Heart right ventricle (tissue), 16 donors: ENCODE measurements at regions not wholly inside any gene's neighbourhood (a gene's known extent, or its start where the extent isn't known, plus 50 kb on each side); places are given as distances from the start of the nearest gene placed in this dataset.

ENCODE experiments used
- ATAC-seq, 8 donors: fragments of 200-7000 bp; cut with Tn5 transposase; one replicate each; pipeline ENCODE4 v1.9.1; 2020; ENCODE audit warnings: mild to moderate bottlenecking in 8 of 8, moderate library complexity in 8 of 8, moderate number of reproducible peaks in 1 of 8
- DNase-seq, 2 donors: peaks; one replicate each; pipeline ENCODE4 v3.0.0-alpha.2; 2020
- H3K27ac ChIP-seq, 10 donors: fragments of 200-600 bp; sonication (generic) in 2 of 10; one replicate each; pipeline versions ENCODE4 v1.5.0 to v1.8.0; 2020 to 2022; ENCODE audit warnings: mild to moderate bottlenecking in 3 of 10
- H3K27me3 ChIP-seq, 7 donors: fragments of 200-600 bp; one replicate each; pipeline ENCODE4 v1.8.0; 2021 to 2022; ENCODE audit warnings: mild to moderate bottlenecking in 2 of 7
- H3K36me3 ChIP-seq, 9 donors: fragments of 200-600 bp; sonication (generic) in 1 of 9; one replicate each; pipeline versions ENCODE4 v1.5.0 to v1.8.0; 2020 to 2022; ENCODE audit warnings: mild to moderate bottlenecking in 2 of 9
- H3K4me1 ChIP-seq, 9 donors: fragments of 200-600 bp; sonication (generic) in 1 of 9; one replicate each; pipeline versions ENCODE4 v1.5.0 to v1.8.0; 2020 to 2022; ENCODE audit warnings: mild to moderate bottlenecking in 4 of 9
- H3K4me3 ChIP-seq, 10 donors: fragments of 200-600 bp; sonication (generic) in 2 of 10; one replicate each; pipeline versions ENCODE4 v1.5.0 to v1.8.0; 2020 to 2022; ENCODE audit warnings: mild to moderate bottlenecking in 7 of 10, moderate library complexity in 2 of 10
- H3K9me3 ChIP-seq, 11 donors: fragments of 200-600 bp in 10 of 11; sonication (generic) in 2 of 11; one replicate each; pipeline versions ENCODE4 v1.5.0 to v1.8.0; 2013 to 2022; ENCODE audit warnings: mild to moderate bottlenecking in 2 of 11, control low read depth in 1 of 11, moderate library complexity in 1 of 11
- CTCF ChIP-seq, 9 donors: fragments of 200-600 bp; sonication (generic) in 2 of 9; IDR thresholded peaks; one replicate each; pipeline versions ENCODE4 v1.5.0 to v1.8.0; 2021 to 2022; ENCODE audit warnings: antibody characterized with exemption in 9 of 9, mild to moderate bottlenecking in 5 of 9, moderate library complexity in 1 of 9
- WGBS, 2 donors: extraction: QIAGEN DNeasy Blood & Tissue Kit; methylation state at CpG; one replicate each; pipeline ENCODE4 v1.1.7; 2013; ENCODE audit warnings: inconsistent platforms in 1 of 2; 5-methylcytosine and 5-hydroxymethylcytosine counted together
- intact Hi-C, 10 donors: fragments of 100-400 bp; cut with DNase I; formaldehyde crosslinking; loops; one replicate each; pipeline versions ENCODE4 v1.11.1 to v1.14.2; 2022
- donor health status: Arrhythmogenic right ventricular cardiomyopathy.
- donor health status: ischemic (EF 13 %, LVEDD 7.1; RV severe dilation, severe dysfunction).
- donor health status: healthy with polysubstance abuse.
- donor health status: DM: no; HTN: yes; CAD: no.
- donor health status: DM: no; HTN: no; CAD: no.
- donor health status: ischemic (EF 25% LVEDD 6.9; RV normal size, moderate dysfunction).
- donor health status: ischemic (EF 25% LVEDD 5.7; RV mildly dilated, moderate dysfunction).
- donor health status: healthy.
- donor health status: DM: yes; HTN: yes; CAD: no.
- donor health status: Ischemic cardiomyopathy.
- donor health status: ischemic (EF 35%, LVEDD 5.7; RV mildly dilated, moderate dysfunction).
- donor health status: nonischemic (EF 11% LVEDD 7.7; RV severe dilation, severe dysfunction).
- donor health status: DM: yes; HTN: yes; CAD: no.
- donor health status: PGD.
- donor health status: ischemic (EF 29% LVEDD 5.4; RV normal size, mild dysfunction).
- donor health status: nonischemic (EF 23%, LVEDD 6.1; RV moderate dilation, normal function).

GRCh38 chr15:97691799-97692198 is 268.7 kb upstream of the ARRDC4 start:
- DNase-seq: no peak
- intact Hi-C loops: no loop called here
- Histone ChIP-seq H3K27me3 (no peaks in the 10 kb centered on the region), H3K9me3 (no peaks in the 10 kb centered on the region), H3K4me1 (peaks cover 0 to 10% (median 0%) of the 10 kb centered on the region in 9 donors), H3K27ac (peak overlapping the region in 7 of 10 donors; percentile 56 to 81 (median 72)), H3K4me3 (no peak overlapping the region), H3K36me3 (no peaks in the 10 kb centered on the region)
- WGBS, 2 donors: 54 to 64% methylated on average over 5 of the region's 5 CpGs
- no peak for TF ChIP-seq CTCF (IDR thresholded peaks at IDR 0.05)
- ATAC-seq: peak in 5 of 8 donors; percentile 10 to 42 (median 26)

GRCh38 chr15:97692301-97693015 is 268.0 kb upstream of the ARRDC4 start:
- H3K27ac ChIP-seq: peak overlapping the region in 8 of 10 donors; percentile 30 to 81 (median 72)
- intact Hi-C loops: no loop called here
- WGBS, 2 donors: 53 to 63% methylated on average over 17 of the region's 17 CpGs
- DNase-seq (peak; percentile 9 to 48), ATAC-seq (peak; percentile 85 to 99 (median 97))
- peaks cover 0 to 10% (median 0%) of the 10 kb centered on the region in 9 donors for H3K4me1 ChIP-seq
- peaks cover 0 to 6% (median 0%) of the 10 kb centered on the region in 11 donors for H3K9me3 ChIP-seq
- no peaks in the 10 kb centered on the region for H3K36me3 ChIP-seq
- peak overlapping the region in 1 of 10 donors; percentile 10 for H3K4me3 ChIP-seq
- no peaks in the 10 kb centered on the region for H3K27me3 ChIP-seq
- TF ChIP-seq CTCF (IDR thresholded peaks at IDR 0.05): no peak

- no peak for TF ChIP-seq CTCF (IDR thresholded peaks at IDR 0.05)
- H3K27ac ChIP-seq: no peak overlapping the region
- no peak overlapping the region for H3K4me3 ChIP-seq
- H3K4me1 ChIP-seq: peaks cover 0 to 10% (median 0%) of the 10 kb centered on the region in 9 donors
- no peaks in the 10 kb centered on the region for H3K27me3 ChIP-seq
- ATAC-seq: no peak
- intact Hi-C loops: no loop called here
- H3K36me3 ChIP-seq: no peaks in the 10 kb centered on the region
- DNase-seq: no peak
- 95 to 99% methylated on average over 7 of the region's 7 CpGs for WGBS, 2 donors
- H3K9me3 ChIP-seq: peaks cover 0 to 14% (median 4%) of the 10 kb centered on the region in 11 donors
Measured at GRCh38 chr15:97694456-97694855, 266.0 kb upstream of the ARRDC4 start.

- H3K27me3 ChIP-seq: no peaks in the 10 kb centered on the region
- H3K9me3 ChIP-seq: peaks cover 0 to 18% (median 4%) of the 10 kb centered on the region in 11 donors
- intact Hi-C loops: no loop called here
- H3K27ac ChIP-seq: no peak overlapping the region
- no peak for TF ChIP-seq CTCF (IDR thresholded peaks at IDR 0.05)
- no peaks in the 10 kb centered on the region for H3K36me3 ChIP-seq
- WGBS, 2 donors: 89 to 92% methylated on average over 5 of the region's 5 CpGs
- no peak overlapping the region for H3K4me3 ChIP-seq
- DNase-seq: no peak
- ATAC-seq: no peak
- H3K4me1 ChIP-seq: no peaks in the 10 kb centered on the region
Measured at GRCh38 chr15:97703400-97703799, 257.1 kb upstream of the ARRDC4 start.
